Cardiac muscle cell (in vitro differentiated cells and primary cell): ENCODE measurements at regions not wholly inside any gene's neighbourhood (a gene's known extent, or its start where the extent isn't known, plus 50 kb on each side); places are given as distances from the start of the nearest gene placed in this dataset.

Experiments used
- DNase-seq, 2 donors: peaks; one replicate each; pipeline versions ENCODE4 v3.0.0 to v3.0.0-alpha.2; 2010 to 2017; ENCODE audit warnings: low read depth in 1 of 2, low spot score in 1 of 2
- H3K27ac ChIP-seq: fragments of 200-600 bp; sonication (generic); 2 replicates; pipeline ENCODE4 v1.5.1; 2016
- H3K27me3 ChIP-seq: fragments of 200-600 bp; sonication (generic); 2 replicates; pipeline ENCODE4 v1.6.0; 2016; ENCODE audit warnings: control low read depth
- H3K36me3 ChIP-seq: fragments of 200-600 bp; sonication (generic); 2 replicates; pipeline ENCODE4 v1.5.1; 2016; ENCODE audit warnings: control low read depth
- H3K4me1 ChIP-seq: fragments of 200-600 bp; sonication (generic); 2 replicates; pipeline ENCODE4 v1.8.1; 2017; ENCODE audit warnings: low read depth, mild to moderate bottlenecking, mixed run types
- H3K4me3 ChIP-seq: fragments of 200-600 bp; sonication (generic); 2 replicates; pipeline ENCODE4 v1.5.1; 2016; ENCODE audit warnings: mild to moderate bottlenecking
- H3K9me3 ChIP-seq: fragments of 200-600 bp; sonication (generic); 2 replicates; pipeline ENCODE4 v1.5.1; 2017; ENCODE audit warnings: low read depth, mild to moderate bottlenecking, control low read depth
- TF ChIP-seq, protein P1 (sequence below): IDR thresholded peaks from 2 replicates; pipeline ENCODE4 v1.5.1; 2012; ENCODE audit warnings: low read depth, mild to moderate bottlenecking, low read length

DNA sequence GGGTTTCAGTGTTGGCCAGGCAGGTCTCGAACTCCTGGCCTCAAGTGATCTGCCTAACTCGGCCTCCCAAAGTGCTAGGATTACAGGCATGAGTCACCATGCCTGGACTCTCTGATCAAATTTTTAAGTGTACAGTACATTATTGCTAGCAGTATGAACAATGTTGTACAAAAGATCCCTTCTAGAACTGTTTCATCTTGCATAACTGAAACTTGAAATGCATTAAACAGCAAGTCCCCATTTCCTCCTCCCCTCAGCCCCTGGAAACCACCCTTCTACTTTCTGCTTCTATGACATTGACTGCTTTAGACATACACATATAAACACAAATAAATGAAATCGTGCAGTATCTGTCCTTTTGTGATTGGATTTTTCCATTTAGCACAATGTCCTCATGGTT is 463.4 kb downstream of the PTPRC start:
- Histone ChIP-seq H3K4me1 (no peaks in the 10 kb centered on the region), H3K4me3 (no peak overlapping the region), H3K9me3 (no peaks in the 10 kb centered on the region), H3K36me3 (no peaks in the 10 kb centered on the region), H3K27ac (no peak overlapping the region), H3K27me3 (no peaks in the 10 kb centered on the region)
- DNase-seq = no peak
- TF ChIP-seq, protein P1, sequence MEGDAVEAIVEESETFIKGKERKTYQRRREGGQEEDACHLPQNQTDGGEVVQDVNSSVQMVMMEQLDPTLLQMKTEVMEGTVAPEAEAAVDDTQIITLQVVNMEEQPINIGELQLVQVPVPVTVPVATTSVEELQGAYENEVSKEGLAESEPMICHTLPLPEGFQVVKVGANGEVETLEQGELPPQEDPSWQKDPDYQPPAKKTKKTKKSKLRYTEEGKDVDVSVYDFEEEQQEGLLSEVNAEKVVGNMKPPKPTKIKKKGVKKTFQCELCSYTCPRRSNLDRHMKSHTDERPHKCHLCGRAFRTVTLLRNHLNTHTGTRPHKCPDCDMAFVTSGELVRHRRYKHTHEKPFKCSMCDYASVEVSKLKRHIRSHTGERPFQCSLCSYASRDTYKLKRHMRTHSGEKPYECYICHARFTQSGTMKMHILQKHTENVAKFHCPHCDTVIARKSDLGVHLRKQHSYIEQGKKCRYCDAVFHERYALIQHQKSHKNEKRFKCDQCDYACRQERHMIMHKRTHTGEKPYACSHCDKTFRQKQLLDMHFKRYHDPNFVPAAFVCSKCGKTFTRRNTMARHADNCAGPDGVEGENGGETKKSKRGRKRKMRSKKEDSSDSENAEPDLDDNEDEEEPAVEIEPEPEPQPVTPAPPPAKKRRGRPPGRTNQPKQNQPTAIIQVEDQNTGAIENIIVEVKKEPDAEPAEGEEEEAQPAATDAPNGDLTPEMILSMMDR = no peak

DNA sequence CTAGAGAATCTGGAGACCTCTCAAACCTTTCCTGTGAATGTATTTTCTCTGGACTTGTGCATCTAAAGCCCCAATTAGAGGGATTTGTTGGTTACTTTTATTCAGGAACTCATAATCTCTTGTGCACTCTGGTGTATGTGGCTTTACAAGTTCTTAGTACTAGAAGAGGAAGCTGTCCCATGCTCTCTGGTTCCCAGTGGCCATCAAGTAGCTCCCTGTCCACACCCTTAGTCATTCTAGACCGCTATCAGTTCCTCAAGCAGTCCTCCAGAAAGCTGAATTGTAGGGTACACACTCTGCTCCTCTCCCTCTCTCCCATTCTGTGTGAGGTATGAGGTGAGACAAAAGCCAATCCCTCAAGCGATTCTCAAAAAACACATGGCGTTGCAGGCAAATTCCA is 470.3 kb downstream of the PTPRC start:
- TF ChIP-seq, protein P1 = no peak
- Histone ChIP-seq H3K36me3 (no peaks in the 10 kb centered on the region), H3K4me3 (no peak overlapping the region), H3K4me1 (no peaks in the 10 kb centered on the region), H3K9me3 (no peaks in the 10 kb centered on the region), H3K27ac (no peak overlapping the region), H3K27me3 (no peaks in the 10 kb centered on the region)
- no peak for DNase-seq

- H3K9me3 ChIP-seq = no peaks in the 10 kb centered on the region
- H3K4me1 ChIP-seq = no peaks in the 10 kb centered on the region
- no peaks in the 10 kb centered on the region for H3K36me3 ChIP-seq
- no peak overlapping the region for H3K27ac ChIP-seq
- TF ChIP-seq, protein P1 = no peak
- H3K4me3 ChIP-seq = no peak overlapping the region
- no peak for DNase-seq
- no peaks in the 10 kb centered on the region for H3K27me3 ChIP-seq
These were observed 473.5 kb downstream of the PTPRC start for GRCh38 chr1:199112365-199112764.

GRCh38 chr1:199113265-199113869 is 474.5 kb downstream of the PTPRC start:
- Histone ChIP-seq H3K9me3 (no peaks in the 10 kb centered on the region), H3K27ac (no peak overlapping the region), H3K27me3 (no peaks in the 10 kb centered on the region), H3K4me3 (no peak overlapping the region), H3K36me3 (no peaks in the 10 kb centered on the region), H3K4me1 (no peaks in the 10 kb centered on the region)
- TF ChIP-seq, protein P1 = peak; percentile 86
- DNase-seq = peak; percentile 50 to 83

DNA sequence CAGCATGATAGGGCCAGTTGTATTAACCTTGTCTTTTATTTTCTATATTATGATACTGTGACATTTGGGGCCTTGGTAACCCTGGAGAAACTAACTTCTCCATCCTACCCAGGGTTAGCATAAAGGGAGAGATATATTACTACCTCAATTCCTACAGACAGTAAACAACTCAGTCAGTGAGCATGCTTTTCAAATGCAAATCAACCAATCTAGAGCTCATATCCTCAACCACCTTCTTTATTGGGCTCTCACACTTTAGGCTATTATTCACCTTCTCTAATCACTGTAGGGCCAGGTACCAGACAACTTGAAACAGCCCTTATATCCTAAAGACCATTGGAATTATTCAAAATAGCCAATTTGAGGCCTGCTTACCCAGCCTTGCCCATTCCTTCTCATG is 477.6 kb downstream of the PTPRC start:
- DNase-seq = no peak
- H3K4me3 ChIP-seq = no peak overlapping the region
- no peak overlapping the region for H3K27ac ChIP-seq
- no peaks in the 10 kb centered on the region for H3K27me3 ChIP-seq
- H3K36me3 ChIP-seq = no peaks in the 10 kb centered on the region
- no peaks in the 10 kb centered on the region for H3K9me3 ChIP-seq
- peaks cover 10% of the 10 kb centered on the region for H3K4me1 ChIP-seq
- TF ChIP-seq, protein P1 = no peak
